ENCODE measurements at regions not wholly inside any gene's neighbourhood (a gene's known extent, or its start where the extent isn't known, plus 50 kb on each side); places are given as distances from the start of the nearest gene placed in this dataset.

DNA sequence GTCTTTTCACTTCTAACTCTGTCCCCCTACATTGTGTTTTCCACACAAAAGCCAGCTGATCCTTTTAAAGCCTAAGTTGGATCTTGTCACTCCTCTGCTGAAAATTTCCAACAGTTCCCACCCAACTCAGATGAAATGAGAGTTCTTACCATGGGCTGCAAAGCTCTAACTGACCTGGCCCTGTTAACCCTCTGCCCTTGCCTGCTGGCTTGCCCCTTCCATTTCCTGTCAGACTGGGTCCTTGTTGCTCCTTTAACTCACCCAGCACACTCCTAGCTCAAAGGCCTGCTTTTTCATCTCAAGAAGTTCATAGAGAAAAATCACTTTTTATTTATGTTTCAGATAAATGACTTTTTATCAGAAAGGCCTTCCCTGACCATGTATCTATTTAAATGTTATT is 66.5 kb upstream of the HEY2 start:
- TF ChIP-seq POLR2A (IDR thresholded peaks at IDR 0.05), result no peak
- TF ChIP-seq, protein P1, sequence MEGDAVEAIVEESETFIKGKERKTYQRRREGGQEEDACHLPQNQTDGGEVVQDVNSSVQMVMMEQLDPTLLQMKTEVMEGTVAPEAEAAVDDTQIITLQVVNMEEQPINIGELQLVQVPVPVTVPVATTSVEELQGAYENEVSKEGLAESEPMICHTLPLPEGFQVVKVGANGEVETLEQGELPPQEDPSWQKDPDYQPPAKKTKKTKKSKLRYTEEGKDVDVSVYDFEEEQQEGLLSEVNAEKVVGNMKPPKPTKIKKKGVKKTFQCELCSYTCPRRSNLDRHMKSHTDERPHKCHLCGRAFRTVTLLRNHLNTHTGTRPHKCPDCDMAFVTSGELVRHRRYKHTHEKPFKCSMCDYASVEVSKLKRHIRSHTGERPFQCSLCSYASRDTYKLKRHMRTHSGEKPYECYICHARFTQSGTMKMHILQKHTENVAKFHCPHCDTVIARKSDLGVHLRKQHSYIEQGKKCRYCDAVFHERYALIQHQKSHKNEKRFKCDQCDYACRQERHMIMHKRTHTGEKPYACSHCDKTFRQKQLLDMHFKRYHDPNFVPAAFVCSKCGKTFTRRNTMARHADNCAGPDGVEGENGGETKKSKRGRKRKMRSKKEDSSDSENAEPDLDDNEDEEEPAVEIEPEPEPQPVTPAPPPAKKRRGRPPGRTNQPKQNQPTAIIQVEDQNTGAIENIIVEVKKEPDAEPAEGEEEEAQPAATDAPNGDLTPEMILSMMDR (IDR thresholded peaks at IDR 0.05), result no peak
